Brain pericyte (primary cell): ENCODE measurements at regions not wholly inside any gene's neighbourhood (a gene's known extent, or its start where the extent isn't known, plus 50 kb on each side); places are given as distances from the start of the nearest gene placed in this dataset.

ENCODE experiments used
- DNase-seq: peaks from one replicate; pipeline ENCODE4 v3.0.0-alpha.2; 2012; ENCODE audit warnings: low read depth, low spot score

DNA sequence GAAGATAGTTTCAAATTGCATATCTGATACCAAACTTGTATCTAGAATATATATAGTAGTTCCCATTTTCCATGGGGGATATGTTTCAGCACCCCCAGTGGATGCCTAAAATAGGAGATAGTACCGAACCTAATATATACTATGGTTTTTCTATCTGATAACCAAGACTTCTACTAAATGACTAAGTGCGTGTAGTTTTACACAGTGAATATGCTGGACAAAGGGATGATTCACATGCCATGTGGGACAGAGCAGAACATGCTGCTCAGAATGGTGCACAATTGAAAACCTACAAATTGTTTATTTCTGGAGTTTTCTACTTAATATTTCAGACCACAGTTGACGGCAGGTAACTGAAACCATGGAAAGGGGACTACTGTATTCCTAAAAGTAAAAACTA is 73.4 kb upstream of the TP63 start:
- DNase-seq, result no peak

DNA sequence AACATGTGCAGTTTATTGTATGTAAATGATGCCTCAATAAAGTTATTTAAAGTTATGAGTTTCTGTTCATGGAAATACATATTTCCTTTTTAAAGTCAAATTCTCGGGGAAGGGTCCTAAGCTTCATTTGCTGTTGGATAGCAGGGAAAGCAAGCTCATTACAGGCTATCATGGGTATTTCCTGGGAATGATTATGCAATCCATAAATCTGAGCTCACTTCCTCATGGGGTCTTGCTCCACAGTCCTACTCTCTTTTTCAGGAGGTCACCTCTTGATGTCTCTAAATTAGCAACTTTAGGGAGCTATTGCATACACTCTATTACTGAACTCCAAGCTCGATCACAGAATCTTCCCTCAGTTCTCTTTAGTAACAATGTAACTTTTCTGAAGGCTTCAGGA is 69.9 kb upstream of the TP63 start:
- DNase-seq, result no peak

DNA sequence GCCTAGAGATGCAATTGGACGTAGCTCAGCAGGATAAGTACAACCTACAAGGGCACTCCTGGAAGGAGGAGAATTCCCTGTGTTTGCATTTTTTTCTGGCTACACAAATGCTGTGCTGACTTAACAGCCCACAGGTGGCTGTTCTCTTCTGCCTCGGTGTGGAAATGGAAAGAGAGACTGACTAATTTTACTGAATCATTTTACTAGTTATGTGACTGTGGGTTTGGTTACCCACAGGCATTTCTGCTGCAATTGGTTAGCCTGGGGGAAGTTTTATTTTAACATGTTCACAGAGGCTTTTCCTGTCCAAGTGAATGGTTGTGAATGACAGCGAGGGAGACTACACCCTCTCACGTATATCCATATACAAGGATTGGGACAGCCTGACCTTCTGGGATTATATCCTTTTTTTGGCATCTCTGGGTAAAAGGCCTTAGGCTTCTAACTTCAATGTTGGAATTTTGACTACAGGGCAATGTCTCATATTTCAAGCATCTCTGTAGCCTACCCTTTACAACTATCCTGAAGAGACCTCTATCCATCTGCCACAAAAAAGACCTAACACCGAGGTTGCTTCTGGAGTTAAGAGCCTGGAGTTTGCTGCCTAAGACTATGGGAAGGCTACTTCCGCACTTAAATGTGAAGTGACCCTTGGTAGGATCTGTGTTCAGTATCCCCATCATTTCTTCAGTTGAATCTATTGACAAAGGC is 67.2 kb upstream of the TP63 start:
- DNase-seq, result peak; percentile 17

DNA sequence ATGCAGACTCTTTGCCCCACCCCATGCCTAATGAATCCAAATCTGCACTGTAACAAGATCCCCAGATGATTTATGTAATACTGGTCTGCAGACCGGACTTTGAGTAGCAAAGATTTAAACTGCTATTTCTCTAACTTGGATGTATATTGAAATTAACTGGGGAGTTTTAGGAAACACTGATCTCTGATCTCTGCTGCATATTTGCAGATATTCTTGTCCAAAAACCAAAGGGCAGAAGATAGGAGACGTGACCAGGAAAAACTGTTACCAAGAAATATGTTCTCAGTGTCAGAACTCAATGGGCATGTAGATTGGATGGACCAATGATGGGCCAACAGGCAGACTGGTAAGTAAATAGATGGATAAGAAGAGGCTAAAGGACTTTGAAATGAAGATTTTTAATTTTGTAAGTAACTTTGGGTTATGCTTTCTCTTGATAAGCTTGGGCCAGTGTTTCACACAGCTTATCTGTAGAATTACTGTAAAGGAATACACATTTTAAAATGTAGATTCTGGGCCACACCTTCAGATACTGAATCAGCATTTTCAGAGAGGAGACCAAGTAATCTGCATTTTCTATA is 64.5 kb upstream of the TP63 start:
- DNase-seq, result no peak

DNA sequence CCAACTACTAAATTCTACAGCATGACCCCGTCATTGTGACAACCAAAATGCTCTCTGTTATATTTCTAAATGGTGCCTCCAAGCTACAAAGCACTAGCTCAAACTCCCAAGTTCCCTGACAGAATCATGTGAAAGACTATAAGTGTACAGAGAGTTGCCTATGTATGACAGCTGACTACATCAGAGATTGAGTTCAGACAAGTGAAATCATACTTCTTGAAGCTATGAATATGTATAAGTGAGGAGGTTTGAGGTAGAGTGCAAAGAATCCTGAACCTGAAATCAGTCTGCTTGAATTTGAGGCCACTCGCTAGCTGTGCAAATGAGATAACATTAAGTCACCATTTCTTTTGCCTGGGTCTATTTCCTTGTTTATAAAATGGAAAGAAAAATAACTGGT is 63.9 kb upstream of the TP63 start:
- DNase-seq, result no peak

DNA sequence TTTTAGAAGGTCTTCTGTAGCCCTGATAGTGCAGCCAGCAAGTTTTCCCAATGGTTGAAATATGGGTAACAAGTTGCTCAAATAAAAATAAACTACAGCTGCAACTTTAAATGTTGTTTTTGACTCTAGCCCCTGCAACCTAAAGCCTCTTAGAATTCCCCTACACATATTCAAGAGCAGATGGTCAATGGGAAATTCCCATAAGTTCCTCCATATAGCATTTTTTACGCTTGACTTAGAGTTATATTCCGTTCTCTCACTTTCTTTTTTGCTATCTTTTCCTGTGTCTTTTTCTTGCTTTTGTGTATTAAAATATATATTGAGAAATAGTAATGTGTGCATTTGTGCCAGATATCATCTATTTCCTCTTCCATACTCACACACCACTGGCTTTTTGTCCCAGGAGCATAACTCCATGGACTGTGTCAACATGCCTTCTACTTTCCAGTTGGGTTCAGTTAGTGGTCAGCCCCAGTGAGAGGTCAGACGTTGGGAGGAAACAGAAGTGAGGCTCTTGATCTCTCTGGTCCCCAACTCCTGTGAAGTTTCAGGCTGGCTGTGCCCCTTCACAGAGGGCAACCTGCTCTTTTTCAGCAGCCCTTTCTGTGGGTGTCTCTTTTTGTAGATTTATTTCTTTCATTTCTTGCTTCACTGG is 63.3 kb upstream of the TP63 start:
- DNase-seq, result no peak

DNA sequence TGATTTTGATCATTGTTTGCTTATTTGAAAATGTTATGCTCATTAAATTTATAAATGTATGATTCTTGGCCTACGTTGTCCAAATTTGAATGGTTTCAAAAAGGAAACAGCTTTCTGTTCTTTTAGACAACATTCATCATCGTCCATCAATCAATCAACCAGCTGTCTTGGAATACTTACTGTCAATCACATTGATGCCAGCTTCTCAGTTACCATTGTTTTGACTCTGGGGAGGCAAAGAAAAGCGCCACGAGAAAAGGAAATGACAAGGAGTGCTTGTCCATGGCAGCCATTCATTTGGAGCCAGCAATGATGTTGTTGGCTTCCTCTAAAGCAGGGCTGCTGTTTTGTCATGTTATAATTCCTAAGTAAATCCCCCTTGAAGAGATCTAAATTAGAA is 62.2 kb upstream of the TP63 start:
- no peak for DNase-seq

DNA sequence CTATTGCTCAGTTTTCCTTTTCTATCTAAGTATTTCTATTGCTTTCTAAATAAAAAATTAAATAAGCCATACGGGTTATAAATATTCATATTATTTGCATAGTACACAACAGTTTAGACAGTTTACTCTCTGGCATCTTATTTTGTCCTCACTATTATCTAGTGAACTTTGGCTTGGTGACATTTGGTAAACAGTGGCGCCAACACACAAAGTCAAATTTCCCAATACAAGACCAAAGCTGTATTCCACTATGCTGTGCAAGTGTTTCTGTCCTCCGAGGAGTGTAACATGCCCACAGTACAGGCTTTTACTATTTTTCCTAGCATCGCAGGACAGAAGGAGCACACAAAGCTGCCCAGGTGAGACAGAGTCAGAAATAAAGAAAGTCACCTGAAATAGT is 61.7 kb upstream of the TP63 start:
- DNase-seq, result no peak

DNA sequence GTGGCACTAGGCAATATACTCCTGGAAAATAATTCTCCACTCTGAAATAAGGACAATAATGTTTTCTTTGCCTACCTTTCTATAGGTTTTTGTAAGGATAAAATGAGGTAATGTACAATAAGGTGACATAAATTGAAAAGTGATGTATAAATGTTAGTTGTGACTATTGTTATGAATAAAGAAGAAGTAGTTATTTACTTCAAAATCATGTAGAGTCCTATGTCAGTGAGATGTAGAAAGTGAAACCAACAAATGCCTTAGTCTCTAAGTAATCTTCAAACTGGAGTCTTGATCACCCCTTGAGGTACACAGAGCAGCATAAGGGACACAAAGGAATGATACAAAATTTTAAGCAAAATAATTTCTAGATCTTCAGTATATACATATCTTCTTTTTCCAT is 60.3 kb upstream of the TP63 start:
- DNase-seq, result no peak

DNA sequence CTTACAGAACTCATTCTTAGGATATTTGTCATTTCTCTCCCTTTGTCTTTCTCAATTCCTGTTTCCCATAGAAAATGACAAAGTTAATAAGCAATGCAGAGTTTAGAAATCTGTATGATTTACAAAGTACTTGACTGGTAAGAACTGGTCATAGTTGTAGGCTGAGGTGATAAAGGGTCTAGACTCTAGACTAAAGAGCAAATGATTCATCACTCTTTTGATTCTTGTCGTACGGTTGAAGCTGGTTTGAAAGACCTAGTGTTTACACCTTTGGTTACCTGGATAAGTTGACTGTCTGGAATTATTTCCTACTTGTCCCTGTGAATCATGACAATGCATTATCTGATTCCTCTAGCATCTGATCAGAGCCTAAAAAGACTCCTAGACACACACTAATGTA is 58.9 kb upstream of the TP63 start:
- no peak for DNase-seq

DNA sequence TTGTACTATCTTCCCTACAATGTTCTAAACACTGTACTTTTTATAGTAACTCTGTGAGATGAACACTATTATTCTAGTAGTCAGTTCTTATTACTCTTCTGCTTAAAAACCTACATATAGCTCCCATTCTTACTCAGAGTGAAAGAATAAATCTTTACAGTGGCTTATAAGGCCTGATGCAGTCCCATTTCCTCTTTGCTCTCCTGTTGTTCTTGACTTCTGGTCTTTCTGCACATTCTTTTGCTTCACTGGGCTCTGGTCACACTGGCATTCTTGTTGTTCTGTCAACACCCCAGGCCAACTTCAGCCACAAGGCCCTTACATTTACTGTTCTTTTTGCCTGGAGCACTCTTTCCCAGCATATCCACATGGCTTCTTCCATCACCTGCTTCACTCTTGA is 58.2 kb upstream of the TP63 start:
- no peak for DNase-seq

DNA sequence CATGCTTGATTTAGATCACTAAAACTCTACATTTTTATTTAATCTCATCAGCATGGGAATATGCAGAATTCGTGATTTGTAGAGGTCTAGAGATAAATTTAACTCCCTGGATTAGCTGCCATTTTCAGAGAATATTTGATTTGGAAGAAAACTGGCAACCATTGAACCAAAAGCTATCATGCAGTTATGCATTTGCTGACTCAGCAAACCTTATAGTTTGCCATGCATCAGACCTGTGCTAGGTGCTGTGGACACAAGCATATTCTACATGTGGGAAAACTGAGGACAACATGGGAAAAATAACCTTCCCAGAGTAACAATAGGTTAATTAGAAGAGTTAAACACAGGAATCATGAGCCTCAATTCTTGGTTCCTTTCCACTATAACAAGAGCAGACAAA is 54.7 kb upstream of the TP63 start:
- no peak for DNase-seq

DNA sequence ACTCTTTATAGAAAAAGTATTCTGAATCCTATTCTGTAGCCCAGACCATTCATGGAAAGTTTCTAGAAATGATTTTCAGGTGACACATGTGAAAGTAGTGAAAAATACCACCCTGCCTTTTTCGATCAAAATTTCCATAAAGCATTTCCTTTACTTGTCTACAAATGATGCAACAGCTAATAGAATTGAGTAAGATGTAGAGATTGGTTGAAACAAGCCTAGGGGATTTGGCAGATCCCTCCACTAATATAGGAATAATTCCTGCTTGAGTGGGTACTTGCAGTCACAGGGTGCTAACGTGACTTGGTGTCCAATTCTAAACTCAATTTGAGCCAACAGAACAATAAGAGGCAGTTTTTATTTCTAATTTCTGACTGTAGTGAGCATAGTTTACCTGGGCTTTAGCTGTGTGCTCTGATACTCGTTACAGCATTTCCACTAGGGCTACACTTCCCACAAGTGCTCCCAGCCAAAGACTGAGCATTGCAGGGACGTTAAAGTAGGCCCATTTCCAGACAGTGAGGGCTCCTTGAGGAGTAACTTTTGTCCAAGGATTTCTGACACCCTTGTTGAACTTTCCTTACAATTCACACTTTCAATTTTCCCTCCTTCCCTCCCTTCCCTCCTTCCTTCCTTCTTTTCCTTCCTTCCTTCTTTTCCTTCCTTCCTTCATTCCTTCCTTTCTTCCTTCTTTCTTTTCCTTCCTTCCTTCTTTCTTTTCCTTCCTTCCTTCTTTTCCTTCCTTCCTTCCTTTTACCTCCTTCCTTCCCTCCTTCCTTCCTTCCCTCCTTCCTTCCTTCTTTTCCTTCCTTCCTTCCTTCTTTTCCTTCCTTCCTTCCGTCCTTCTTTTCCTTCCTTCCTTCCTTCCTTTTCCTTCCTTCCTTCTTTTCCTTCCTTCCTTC is 53.9 kb upstream of the TP63 start:
- DNase-seq, result no peak

DNA sequence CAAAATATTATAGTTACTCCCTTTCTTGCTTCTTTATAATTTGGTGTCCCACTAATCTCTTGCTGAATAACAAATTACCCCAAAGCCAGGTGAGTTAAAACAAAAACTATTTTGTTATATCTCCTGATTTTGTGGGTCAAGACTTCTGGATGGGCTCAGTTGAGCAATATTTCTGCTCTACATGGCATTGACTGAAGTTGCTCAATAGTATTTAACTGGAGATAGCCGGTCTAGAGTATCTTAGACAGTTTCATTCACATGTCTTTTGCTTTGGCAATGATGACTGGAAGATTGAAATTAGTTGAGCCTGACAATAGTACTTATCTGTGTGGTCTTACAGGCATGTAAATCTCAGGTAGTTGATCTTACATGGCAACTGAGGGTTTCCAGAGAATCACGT is 51.0 kb upstream of the TP63 start:
- no peak for DNase-seq
